Activated CD8-positive, alpha-beta memory T cell treated with anti-CD3 and anti-CD28 coated beads, Interleukin-2, amount 10 ng/mL, durations not matched to agents 7 days and 5 days (primary cell): ENCODE measurements at regions not wholly inside any gene's neighbourhood (a gene's known extent, or its start where the extent isn't known, plus 50 kb on each side); places are given as distances from the start of the nearest gene placed in this dataset.

Experiments
- ATAC-seq: fragments of 150-1000 bp; cut with Tn5 transposase; one replicate; pipeline ENCODE4 v1.10.0; 2021; ENCODE audit warnings: moderate library complexity
- CTCF ChIA-PET: fragments of 350-600 bp; sonication (Branson Sonifier 250); formaldehyde crosslinking; loops from one replicate; lab custom pipeline; 2021; ENCODE audit warnings: antibody characterized with exemption; lab: Charles Lee
- DNase-seq: peaks from one replicate; pipeline ENCODE4 v3.0.0-alpha.2; 2020
- H3K27ac Mint-ChIP-seq: one replicate; pipeline ENCODE4 v1.8.0; 2021; ENCODE audit warnings: mild to moderate bottlenecking, mixed read lengths
- H3K27me3 Mint-ChIP-seq: one replicate; pipeline ENCODE4 v1.8.0; 2021; ENCODE audit warnings: mixed read lengths
- H3K36me3 Mint-ChIP-seq: one replicate; pipeline ENCODE4 v1.8.0; 2021; ENCODE audit warnings: mild to moderate bottlenecking, mixed read lengths
- H3K4me1 Mint-ChIP-seq: one replicate; pipeline ENCODE4 v1.8.0; 2021; ENCODE audit warnings: mixed read lengths
- H3K4me3 Mint-ChIP-seq: one replicate; pipeline ENCODE4 v1.8.0; 2021; ENCODE audit warnings: mild to moderate bottlenecking, moderate library complexity, mixed read lengths
- H3K9me3 Mint-ChIP-seq: one replicate; pipeline ENCODE4 v1.8.0; 2022; ENCODE audit warnings: low read depth, mixed read lengths

- CTCF ChIA-PET = no interaction called here
- no peak for ATAC-seq
- no peaks in the 10 kb centered on the region for H3K4me1 Mint-ChIP-seq
- H3K27me3 Mint-ChIP-seq = no peaks in the 10 kb centered on the region
- DNase-seq = no peak
- peaks cover 23% of the 10 kb centered on the region for H3K9me3 Mint-ChIP-seq
- no peak overlapping the region for H3K27ac Mint-ChIP-seq
- H3K36me3 Mint-ChIP-seq = no peaks in the 10 kb centered on the region
- H3K4me3 Mint-ChIP-seq = no peak overlapping the region
Observed at GRCh38 chr18:73220663-73221062, 352.9 kb upstream of the NETO1 start.

GRCh38 chr18:73218293-73218692, 350.5 kb upstream of the NETO1 start:
- CTCF ChIA-PET = no interaction called here
- ATAC-seq = no peak
- Mint-ChIP-seq H3K27ac (no peak overlapping the region), H3K9me3 (peaks cover 16% of the 10 kb centered on the region), H3K4me1 (no peaks in the 10 kb centered on the region), H3K4me3 (no peak overlapping the region), H3K27me3 (no peaks in the 10 kb centered on the region), H3K36me3 (no peaks in the 10 kb centered on the region)
- DNase-seq = no peak

- Mint-ChIP-seq H3K4me3 (no peak overlapping the region), H3K36me3 (no peaks in the 10 kb centered on the region), H3K27me3 (no peaks in the 10 kb centered on the region), H3K27ac (no peak overlapping the region), H3K9me3 (peaks cover 2% of the 10 kb centered on the region), H3K4me1 (no peaks in the 10 kb centered on the region)
- no peak for ATAC-seq
- no peak for DNase-seq
- CTCF ChIA-PET = no interaction called here
Observed at GRCh38 chr18:73214970-73215369, 347.2 kb upstream of the NETO1 start.

- Mint-ChIP-seq H3K36me3 (no peaks in the 10 kb centered on the region), H3K27ac (no peak overlapping the region), H3K4me1 (no peaks in the 10 kb centered on the region), H3K4me3 (no peak overlapping the region), H3K9me3 (no peaks in the 10 kb centered on the region), H3K27me3 (no peaks in the 10 kb centered on the region)
- DNase-seq (no peak), ATAC-seq (no peak)
- CTCF ChIA-PET = no interaction called here
Observed at GRCh38 chr18:73212442-73212841, 344.7 kb upstream of the NETO1 start.

GRCh38 chr18:73201940-73202339, 334.2 kb upstream of the NETO1 start:
- peaks cover 9% of the 10 kb centered on the region for H3K9me3 Mint-ChIP-seq
- H3K27ac Mint-ChIP-seq = no peak overlapping the region
- CTCF ChIA-PET = no interaction called here
- H3K27me3 Mint-ChIP-seq = no peaks in the 10 kb centered on the region
- ATAC-seq (no peak), DNase-seq (no peak)
- no peaks in the 10 kb centered on the region for H3K36me3 Mint-ChIP-seq
- no peaks in the 10 kb centered on the region for H3K4me1 Mint-ChIP-seq
- H3K4me3 Mint-ChIP-seq = no peak overlapping the region

GRCh38 chr18:73199151-73199550, 331.4 kb upstream of the NETO1 start:
- Mint-ChIP-seq H3K4me3 (no peak overlapping the region), H3K9me3 (peaks cover 9% of the 10 kb centered on the region), H3K4me1 (no peaks in the 10 kb centered on the region), H3K36me3 (no peaks in the 10 kb centered on the region), H3K27ac (no peak overlapping the region), H3K27me3 (no peaks in the 10 kb centered on the region)
- ATAC-seq (no peak), DNase-seq (no peak)
- CTCF ChIA-PET = no interaction called here

- Mint-ChIP-seq H3K9me3 (peaks cover 28% of the 10 kb centered on the region), H3K4me1 (no peaks in the 10 kb centered on the region), H3K27ac (no peak overlapping the region), H3K4me3 (no peak overlapping the region), H3K27me3 (no peaks in the 10 kb centered on the region), H3K36me3 (no peaks in the 10 kb centered on the region)
- CTCF ChIA-PET = no interaction called here
- DNase-seq (no peak), ATAC-seq (no peak)
Observed at GRCh38 chr18:73189718-73190117, 321.9 kb upstream of the NETO1 start.

GRCh38 chr18:73168236-73168635, 300.4 kb upstream of the NETO1 start:
- peaks cover 11% of the 10 kb centered on the region for H3K9me3 Mint-ChIP-seq
- no peaks in the 10 kb centered on the region for H3K27me3 Mint-ChIP-seq
- no peak for ATAC-seq

GRCh38 chr18:73164430-73164829, 296.6 kb upstream of the NETO1 start:
- no peak for ATAC-seq
- CTCF ChIA-PET = no interaction called here
- DNase-seq = no peak
- H3K9me3 Mint-ChIP-seq = peaks cover 6% of the 10 kb centered on the region
- no peaks in the 10 kb centered on the region for H3K27me3 Mint-ChIP-seq
- no peaks in the 10 kb centered on the region for H3K36me3 Mint-ChIP-seq
- H3K27ac Mint-ChIP-seq = no peak overlapping the region
- no peaks in the 10 kb centered on the region for H3K4me1 Mint-ChIP-seq
- no peak overlapping the region for H3K4me3 Mint-ChIP-seq

More at GRCh38 chr18:73168236-73168635, 300.4 kb upstream of the NETO1 start:
- H3K27ac Mint-ChIP-seq = no peak overlapping the region
- no peak for DNase-seq
- no peaks in the 10 kb centered on the region for H3K36me3 Mint-ChIP-seq
- no peaks in the 10 kb centered on the region for H3K4me1 Mint-ChIP-seq
- H3K4me3 Mint-ChIP-seq = no peak overlapping the region
- CTCF ChIA-PET = no interaction called here

GRCh38 chr18:73163236-73163635, 295.4 kb upstream of the NETO1 start:
- no peak overlapping the region for H3K27ac Mint-ChIP-seq
- CTCF ChIA-PET = no interaction called here
- H3K4me1 Mint-ChIP-seq = no peaks in the 10 kb centered on the region

GRCh38 chr18:73156117-73156516, 288.3 kb upstream of the NETO1 start:
- CTCF ChIA-PET = no interaction called here
- Mint-ChIP-seq H3K27ac (no peak overlapping the region), H3K4me1 (no peaks in the 10 kb centered on the region), H3K9me3 (peaks cover 2% of the 10 kb centered on the region), H3K27me3 (no peaks in the 10 kb centered on the region), H3K4me3 (no peak overlapping the region), H3K36me3 (no peaks in the 10 kb centered on the region)
- no peak for DNase-seq
- ATAC-seq = no peak

More at GRCh38 chr18:73163236-73163635, 295.4 kb upstream of the NETO1 start:
- Mint-ChIP-seq H3K4me3 (no peak overlapping the region), H3K27me3 (no peaks in the 10 kb centered on the region), H3K36me3 (no peaks in the 10 kb centered on the region), H3K9me3 (peaks cover 6% of the 10 kb centered on the region)
- ATAC-seq = no peak
- DNase-seq = no peak

GRCh38 chr18:73153271-73153670, 285.5 kb upstream of the NETO1 start:
- H3K4me1 Mint-ChIP-seq = no peaks in the 10 kb centered on the region
- H3K9me3 Mint-ChIP-seq = peaks cover 7% of the 10 kb centered on the region
- H3K36me3 Mint-ChIP-seq = no peaks in the 10 kb centered on the region
- CTCF ChIA-PET = no interaction called here
- no peak overlapping the region for H3K27ac Mint-ChIP-seq
- DNase-seq (no peak), ATAC-seq (no peak)
- no peaks in the 10 kb centered on the region for H3K27me3 Mint-ChIP-seq
- no peak overlapping the region for H3K4me3 Mint-ChIP-seq

GRCh38 chr18:73151086-73151485, 283.3 kb upstream of the NETO1 start:
- CTCF ChIA-PET = no interaction called here
- ATAC-seq (no peak), DNase-seq (no peak)
- no peak overlapping the region for H3K4me3 Mint-ChIP-seq
- no peaks in the 10 kb centered on the region for H3K27me3 Mint-ChIP-seq
- H3K9me3 Mint-ChIP-seq = peaks cover 5% of the 10 kb centered on the region
- no peaks in the 10 kb centered on the region for H3K36me3 Mint-ChIP-seq
- no peaks in the 10 kb centered on the region for H3K4me1 Mint-ChIP-seq
- no peak overlapping the region for H3K27ac Mint-ChIP-seq

GRCh38 chr18:73150199-73150598, 282.4 kb upstream of the NETO1 start:
- ATAC-seq = no peak
- no peaks in the 10 kb centered on the region for H3K4me1 Mint-ChIP-seq
- H3K27ac Mint-ChIP-seq = no peak overlapping the region
- H3K4me3 Mint-ChIP-seq = no peak overlapping the region
- no peak for DNase-seq
- H3K36me3 Mint-ChIP-seq = no peaks in the 10 kb centered on the region
- H3K9me3 Mint-ChIP-seq = peaks cover 5% of the 10 kb centered on the region
- CTCF ChIA-PET = no interaction called here
- H3K27me3 Mint-ChIP-seq = no peaks in the 10 kb centered on the region

- no peak for ATAC-seq
- H3K4me3 Mint-ChIP-seq = no peak overlapping the region
- DNase-seq = no peak
- H3K4me1 Mint-ChIP-seq = no peaks in the 10 kb centered on the region
- CTCF ChIA-PET = no interaction called here
- peaks cover 8% of the 10 kb centered on the region for H3K9me3 Mint-ChIP-seq
- H3K27ac Mint-ChIP-seq = no peak overlapping the region
- H3K27me3 Mint-ChIP-seq = no peaks in the 10 kb centered on the region
- H3K36me3 Mint-ChIP-seq = no peaks in the 10 kb centered on the region
Observed at GRCh38 chr18:73147590-73147989, 279.8 kb upstream of the NETO1 start.
